HepG2 (cell line): ENCODE measurements at regions not wholly inside any gene's neighbourhood (a gene's known extent, or its start where the extent isn't known, plus 50 kb on each side); places are given as distances from the start of the nearest gene placed in this dataset.
"Not testable (repeated sequence)": the region's sequence is repeated elsewhere in the genome, so short reads cannot be mapped to it uniquely, and the experiment has no call there.

Source experiments
- ATAC-seq: fragments of 200-7000 bp; cut with Tn5 transposase; 3 replicates; pipeline ENCODE4 v1.9.1; 2020; ENCODE audit warnings: mild to moderate bottlenecking, moderate library complexity
- BruUV-seq: library from RNA; stranded (reverse); fragments of 400-500 nt; replicated peaks from 2 replicates; lab custom pipeline; 2021; lab: Mats Ljungman, UMichigan
- CTCF ChIA-PET: fragments of 300-600 bp; formaldehyde crosslinking; extraction: SDS; loops from one replicate; lab custom pipeline; 2021; ENCODE audit warnings: low total read pairs, inconsistent platforms, low intra/inter-chr PET ratio; lab: Yijun Ruan, JAX
- POLR2A ChIA-PET: fragments of 350-600 bp; sonication (Branson Sonifier 250); formaldehyde crosslinking; loops from one replicate; lab custom pipeline; 2020; ENCODE audit warnings: antibody characterized with exemption, inconsistent platforms; lab: Yijun Ruan, JAX
- DNase-seq: peaks from one replicate; pipeline ENCODE4 v3.0.0-alpha.2; 2015; ENCODE audit warnings: low spot score
- FAIRE-seq: peaks from 3 replicates; lab custom pipeline; 2011; peaks lifted over from hg19 to GRCh38; lab: Jason Lieb, UNC
- H2AFZ ChIP-seq: one replicate; pipeline ENCODE4 v1.6.1; 2011; ENCODE audit warnings: low read length, inconsistent platforms
- H3K27ac ChIP-seq: fragments of 300-600 bp; 3 replicates; pipeline ENCODE4 v1.8.0; 2011; ENCODE audit warnings: mixed run types, mild to moderate bottlenecking, mixed read lengths, low read length, inconsistent platforms; ENCODE audit not compliant: insufficient read depth; ENCODE audit errors: extremely low read length
- H3K27me3 ChIP-seq, 2 experiments: fragments of 200-600 bp in 1 of 2; 2 replicates in 1 of 2; 3 replicates in 1 of 2; pipeline versions ENCODE4 v1.6.0 to v1.8.0; 2011; ENCODE audit warnings: low read length in 2 of 2, mild to moderate bottlenecking in 2 of 2, moderate library complexity in 2 of 2, inconsistent platforms in 1 of 2; ENCODE audit not compliant: insufficient read depth in 2 of 2, control insufficient read depth in 1 of 2
- H3K36me3 ChIP-seq, 2 experiments: fragments of 200-600 bp in 1 of 2; replicated peaks in 1 of 2; 2 replicates in 1 of 2; 3 replicates in 1 of 2; pipeline versions ENCODE4 v1.5.1 to v1.8.0; 2011; ENCODE audit warnings: low read length in 2 of 2, inconsistent platforms in 1 of 2; ENCODE audit not compliant: insufficient read depth in 2 of 2, control insufficient read depth in 1 of 2
- H3K4me1 ChIP-seq: 2 replicates; pipeline ENCODE4 v1.5.1; 2012; ENCODE audit warnings: low read length, inconsistent platforms; ENCODE audit not compliant: insufficient read depth
- H3K4me2 ChIP-seq: 2 replicates; pipeline ENCODE4 v1.6.0; 2011; ENCODE audit warnings: low read depth, low read length, inconsistent platforms
- H3K4me3 ChIP-seq, 3 experiments: fragments of 200-600 bp in 1 of 3; sonication (generic), shearing (Covaris generic) in 1 of 3; replicated peaks in 1 of 3; 2 replicates each; pipeline ENCODE4 v1.5.1; 2011 to 2016; ENCODE audit warnings: low read length in 3 of 3, inconsistent platforms in 2 of 3, low read depth in 2 of 3, mild to moderate bottlenecking in 2 of 3, control low read depth in 1 of 3, mixed read lengths in 1 of 3; ENCODE audit not compliant: insufficient read depth in 1 of 3
- H3K79me2 ChIP-seq: one replicate; pipeline ENCODE4 v1.6.1; 2011; ENCODE audit warnings: low read length, inconsistent platforms; ENCODE audit not compliant: insufficient read depth
- H3K9ac ChIP-seq: 2 replicates; pipeline ENCODE4 v1.6.0; 2011; ENCODE audit warnings: mild to moderate bottlenecking, low read depth, low read length, inconsistent platforms; ENCODE audit not compliant: insufficient read depth
- H3K9me3 ChIP-seq: 2 replicates; pipeline ENCODE4 v1.5.1; 2012; ENCODE audit warnings: mild to moderate bottlenecking, low read length
- H4K20me1 ChIP-seq: 2 replicates; pipeline ENCODE4 v1.6.0; 2011; ENCODE audit warnings: inconsistent platforms, mild to moderate bottlenecking, low read length, moderate library complexity; ENCODE audit not compliant: insufficient read depth
- FOXK1 ChIP-seq: sonication (generic); formaldehyde crosslinking; IDR thresholded peaks from 2 replicates; pipeline ENCODE4 v1.4.0; 2020; ENCODE audit warnings: low read depth, missing genetic modification reagents, borderline replicate concordance
- HNF4A ChIP-seq: sonication (generic); formaldehyde crosslinking; IDR thresholded peaks from 2 replicates; pipeline ENCODE4 v1.4.0; 2020; ENCODE audit warnings: missing genetic modification reagents
- ZNF574 ChIP-seq: sonication (generic); formaldehyde crosslinking; IDR thresholded peaks from 2 replicates; pipeline ENCODE4 v1.4.0; 2020; ENCODE audit warnings: missing genetic modification reagents
- WGBS: methylation state at CpG from one replicate; pipeline ENCODE4 v1.1.6; 2017; ENCODE audit warnings: low lambda C conversion rate; 5-methylcytosine and 5-hydroxymethylcytosine counted together
- in situ Hi-C: cut with HindIII; loops from 2 replicates; pipeline ENCODE4 v1.10.0; 2017; ENCODE audit warnings: low pct_unique_long_range_greater_than_20kb; ENCODE audit not compliant: extremely low pct_ligation_motif_present
- intact Hi-C: fragments of 100-400 bp; cut with micrococcal nuclease; formaldehyde crosslinking; loops from one replicate; pipeline ENCODE4 v1.10.0; 2022; ENCODE audit not compliant: unreplicated experiment

GRCh38 chr16:21505751-21506520 lies 93.4 kb upstream of the METTL9 start:
- peaks cover 63% of the 10 kb centered on the region for H4K20me1 ChIP-seq
- 0 out of 2 replicates have a peak, but pooled peaks have one; percentile 20 for TF ChIP-seq ZNF574 (CRISPR knock-in tag)
- 0 out of 2 replicates have a peak, but pooled peaks have one; percentile 7 for TF ChIP-seq FOXK1 (CRISPR knock-in tag)
- TF ChIP-seq HNF4A (CRISPR knock-in tag): peak; percentile 39; the same call in 1 of the 2 replicates
- H3K27ac ChIP-seq, POLR2A ChIA-PET, intact Hi-C loops, H3K9me3 ChIP-seq, in situ Hi-C loops, DNase-seq, H3K4me2 ChIP-seq, CTCF ChIA-PET, H3K9ac ChIP-seq, H3K4me3 ChIP-seq, H3K27me3 ChIP-seq, FAIRE-seq, H2AFZ ChIP-seq, ATAC-seq: not testable (repeated sequence)
- 89% methylated on average over 6 of the region's 6 CpGs for WGBS
- H3K4me1 ChIP-seq: peaks cover 84% of the 10 kb centered on the region
- peaks cover 19 to 29% of the 10 kb centered on the region in 2 experiments; a peak in 4 of 5 replicates for H3K36me3 ChIP-seq
- BruUV-seq: TSS peak; percentile 22
- peaks cover 81% of the 10 kb centered on the region for H3K79me2 ChIP-seq
